ENCODE measurements at regions not wholly inside any gene's neighbourhood (a gene's known extent, or its start where the extent isn't known, plus 50 kb on each side); places are given as distances from the start of the nearest gene placed in this dataset.

- TF ChIP-seq CTCF (IDR thresholded peaks at IDR 0.05; ENCODE audit: low read depth, low read length): no peak
- no peak for TF ChIP-seq EZH2phosphoT487 (IDR thresholded peaks at IDR 0.05; ENCODE audit: low read depth)
Measured at GRCh38 chr3:88589138-88589537, 439.4 kb downstream of the C3orf38 start.

Data from OCI-LY3 (cell line).